ENCODE measurements at regions not wholly inside any gene's neighbourhood (a gene's known extent, or its start where the extent isn't known, plus 50 kb on each side); places are given as distances from the start of the nearest gene placed in this dataset.

DNA sequence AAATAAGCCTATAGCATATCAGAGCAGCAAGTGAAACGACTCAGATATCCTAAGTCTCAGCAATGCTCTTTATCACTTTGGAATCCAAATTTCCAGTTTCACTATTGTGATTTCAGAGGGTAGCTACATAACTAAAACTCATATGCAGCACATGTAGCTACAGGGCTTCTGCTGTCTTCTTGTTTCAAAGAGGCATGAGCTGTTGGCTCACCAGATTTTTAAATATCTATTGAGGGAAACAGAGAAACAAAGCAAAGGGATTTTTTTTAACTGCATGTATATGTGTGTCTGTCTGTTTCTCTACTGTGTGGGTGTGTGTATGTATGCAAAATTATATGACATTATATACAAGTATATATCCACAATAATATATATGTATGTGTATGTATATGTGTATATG lies 258.4 kb downstream of the HDGFL1 start:
- TF ChIP-seq, protein P1, sequence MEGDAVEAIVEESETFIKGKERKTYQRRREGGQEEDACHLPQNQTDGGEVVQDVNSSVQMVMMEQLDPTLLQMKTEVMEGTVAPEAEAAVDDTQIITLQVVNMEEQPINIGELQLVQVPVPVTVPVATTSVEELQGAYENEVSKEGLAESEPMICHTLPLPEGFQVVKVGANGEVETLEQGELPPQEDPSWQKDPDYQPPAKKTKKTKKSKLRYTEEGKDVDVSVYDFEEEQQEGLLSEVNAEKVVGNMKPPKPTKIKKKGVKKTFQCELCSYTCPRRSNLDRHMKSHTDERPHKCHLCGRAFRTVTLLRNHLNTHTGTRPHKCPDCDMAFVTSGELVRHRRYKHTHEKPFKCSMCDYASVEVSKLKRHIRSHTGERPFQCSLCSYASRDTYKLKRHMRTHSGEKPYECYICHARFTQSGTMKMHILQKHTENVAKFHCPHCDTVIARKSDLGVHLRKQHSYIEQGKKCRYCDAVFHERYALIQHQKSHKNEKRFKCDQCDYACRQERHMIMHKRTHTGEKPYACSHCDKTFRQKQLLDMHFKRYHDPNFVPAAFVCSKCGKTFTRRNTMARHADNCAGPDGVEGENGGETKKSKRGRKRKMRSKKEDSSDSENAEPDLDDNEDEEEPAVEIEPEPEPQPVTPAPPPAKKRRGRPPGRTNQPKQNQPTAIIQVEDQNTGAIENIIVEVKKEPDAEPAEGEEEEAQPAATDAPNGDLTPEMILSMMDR (IDR thresholded peaks at IDR 0.05), result no peak
- DNase-seq (ENCODE audit: low spot score) (no peak), ATAC-seq (ENCODE audit: low FRiP score) (peak; percentile 60)

GRCh38 chr6:22828179-22829062 lies 259.1 kb downstream of the HDGFL1 start:
- TF ChIP-seq, protein P1 (IDR thresholded peaks at IDR 0.05), result no peak
- DNase-seq (ENCODE audit: low spot score), result no peak
- peak; percentile 65 for ATAC-seq (ENCODE audit: low FRiP score)

DNA sequence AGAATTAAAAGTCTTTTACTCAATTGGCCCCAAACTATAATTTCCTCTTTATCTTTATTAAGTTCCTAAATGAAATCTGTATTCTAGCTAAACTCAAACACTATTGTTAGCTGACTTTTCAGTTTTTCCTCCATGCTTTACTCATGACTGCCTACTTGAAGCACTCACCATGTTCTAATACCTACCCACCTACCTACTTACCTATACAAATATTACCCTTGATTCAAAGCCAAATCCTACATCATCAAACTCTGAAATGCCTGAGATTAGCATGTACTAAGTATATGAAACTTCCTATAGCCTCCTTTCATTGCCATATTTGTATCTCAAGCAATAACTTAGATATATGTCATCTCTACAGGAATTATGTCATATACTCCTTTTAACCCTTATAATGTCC lies 259.7 kb downstream of the HDGFL1 start:
- TF ChIP-seq, protein P1 (IDR thresholded peaks at IDR 0.05), result no peak
- DNase-seq (ENCODE audit: low spot score), result no peak
- no peak for ATAC-seq (ENCODE audit: low FRiP score)

DNA sequence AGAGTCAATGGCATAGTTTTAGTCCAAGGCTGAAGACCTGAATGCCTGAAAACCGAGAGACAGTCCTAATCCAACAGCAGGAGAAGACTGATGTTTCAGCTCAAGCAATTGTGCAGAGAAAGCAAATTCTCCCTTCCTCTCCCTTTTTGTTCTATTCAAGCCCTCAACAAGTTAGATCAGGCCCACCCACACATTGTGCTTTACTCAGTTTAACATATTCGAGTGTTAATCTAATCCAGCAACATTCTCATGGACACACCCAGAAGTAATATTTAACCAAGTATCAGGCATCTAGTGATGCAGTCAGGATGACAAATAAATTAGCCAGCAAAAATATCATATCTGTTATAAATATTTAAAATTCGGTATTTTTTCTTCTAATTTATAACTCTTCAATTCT lies 261.1 kb downstream of the HDGFL1 start:
- ATAC-seq (ENCODE audit: low FRiP score), result no peak
- TF ChIP-seq, protein P1 (IDR thresholded peaks at IDR 0.05), result no peak

GRCh38 chr6:22833191-22833590 lies 263.8 kb downstream of the HDGFL1 start:
- DNase-seq (ENCODE audit: low spot score) (no peak), ATAC-seq (ENCODE audit: low FRiP score) (no peak)
- TF ChIP-seq, protein P1 (IDR thresholded peaks at IDR 0.05), result no peak

More for the DNA sequence above, 261.1 kb downstream of the HDGFL1 start:
- no peak for DNase-seq (ENCODE audit: low spot score)

- TF ChIP-seq, protein P1 (IDR thresholded peaks at IDR 0.05), result no peak
- ATAC-seq (ENCODE audit: low FRiP score) (no peak), DNase-seq (ENCODE audit: low spot score) (no peak)
Observed at GRCh38 chr6:22838345-22838744, 269.0 kb downstream of the HDGFL1 start.

GRCh38 chr6:22845467-22845866 lies 276.1 kb downstream of the HDGFL1 start:
- no peak for ATAC-seq (ENCODE audit: low FRiP score)
- TF ChIP-seq, protein P1 (IDR thresholded peaks at IDR 0.05), result no peak
- DNase-seq (ENCODE audit: low spot score), result no peak
